ENCODE measurements at regions not wholly inside any gene's neighbourhood (a gene's known extent, or its start where the extent isn't known, plus 50 kb on each side); places are given as distances from the start of the nearest gene placed in this dataset.

- TF ChIP-seq CTCF (IDR thresholded peaks at IDR 0.05), result no peak
- Histone ChIP-seq H3K4me3 (no peak overlapping the region), H3K36me3 (no peaks in the 10 kb centered on the region), H3K4me1 (no peaks in the 10 kb centered on the region), H3K27ac (no peak overlapping the region), H3K9ac (ENCODE audit: low read depth in 2 of 2, low read length in 2 of 2) (no peak overlapping the region), H3K27me3 (no peaks in the 10 kb centered on the region), H3K9me3 (no peaks in the 10 kb centered on the region)
- DNase-seq, result no peak
- intact Hi-C loops (cut with DNase I), result no loop called here
Observed at GRCh38 chr2:62408241-62408677, 97.7 kb downstream of the TMEM17 start.

GRCh38 chr2:62407838-62408237 is 98.2 kb downstream of the TMEM17 start:
- Histone ChIP-seq H3K4me3 (no peak overlapping the region), H3K36me3 (no peaks in the 10 kb centered on the region), H3K27me3 (no peaks in the 10 kb centered on the region), H3K9me3 (no peaks in the 10 kb centered on the region), H3K27ac (no peak overlapping the region), H3K9ac (ENCODE audit: low read depth in 2 of 2, low read length in 2 of 2) (no peak overlapping the region), H3K4me1 (no peaks in the 10 kb centered on the region)
- no peak for TF ChIP-seq CTCF (IDR thresholded peaks at IDR 0.05)
- no peak for DNase-seq
- intact Hi-C loops (cut with DNase I), result no loop called here

GRCh38 chr2:62407401-62407800 is 98.6 kb downstream of the TMEM17 start:
- Histone ChIP-seq H3K36me3 (no peaks in the 10 kb centered on the region), H3K4me1 (no peaks in the 10 kb centered on the region), H3K9ac (ENCODE audit: low read depth in 2 of 2, low read length in 2 of 2) (no peak overlapping the region), H3K4me3 (no peak overlapping the region), H3K27me3 (no peaks in the 10 kb centered on the region), H3K27ac (no peak overlapping the region), H3K9me3 (no peaks in the 10 kb centered on the region)
- intact Hi-C loops (cut with DNase I), result no loop called here
- TF ChIP-seq CTCF (IDR thresholded peaks at IDR 0.05), result no peak
- no peak for DNase-seq

GRCh38 chr2:62406573-62407043 is 99.4 kb downstream of the TMEM17 start:
- Histone ChIP-seq H3K4me3 (no peak overlapping the region), H3K4me1 (no peaks in the 10 kb centered on the region), H3K36me3 (no peaks in the 10 kb centered on the region), H3K9me3 (no peaks in the 10 kb centered on the region), H3K9ac (ENCODE audit: low read depth in 2 of 2, low read length in 2 of 2) (no peak overlapping the region), H3K27ac (no peak overlapping the region), H3K27me3 (no peaks in the 10 kb centered on the region)
- no peak for DNase-seq
- intact Hi-C loops (cut with DNase I), result no loop called here
- no peak for TF ChIP-seq CTCF (IDR thresholded peaks at IDR 0.05)

GRCh38 chr2:62404913-62405312 is 101.1 kb downstream of the TMEM17 start:
- H3K9me3 ChIP-seq, result no peaks in the 10 kb centered on the region
- intact Hi-C loops (cut with DNase I), result no loop called here
- no peak overlapping the region for H3K27ac ChIP-seq
- TF ChIP-seq CTCF (IDR thresholded peaks at IDR 0.05), result no peak
- no peaks in the 10 kb centered on the region for H3K27me3 ChIP-seq
- H3K4me3 ChIP-seq, result no peak overlapping the region
- H3K4me1 ChIP-seq, result no peaks in the 10 kb centered on the region
- no peaks in the 10 kb centered on the region for H3K36me3 ChIP-seq
- DNase-seq, result no peak
- no peak overlapping the region for H3K9ac ChIP-seq (ENCODE audit: low read depth in 2 of 2, low read length in 2 of 2)

- intact Hi-C loops (cut with DNase I), result no loop called here
- no peak overlapping the region for H3K4me3 ChIP-seq
- no peak overlapping the region for H3K9ac ChIP-seq (ENCODE audit: low read depth in 2 of 2, low read length in 2 of 2)
- H3K4me1 ChIP-seq, result no peaks in the 10 kb centered on the region
- no peaks in the 10 kb centered on the region for H3K9me3 ChIP-seq
- H3K27ac ChIP-seq, result no peak overlapping the region
- TF ChIP-seq CTCF (IDR thresholded peaks at IDR 0.05), result no peak
- no peaks in the 10 kb centered on the region for H3K36me3 ChIP-seq
- DNase-seq, result no peak
- H3K27me3 ChIP-seq, result no peaks in the 10 kb centered on the region
Observed at GRCh38 chr2:62402156-62402555, 103.8 kb downstream of the TMEM17 start.
